ENCODE measurements at regions not wholly inside any gene's neighbourhood (a gene's known extent, or its start where the extent isn't known, plus 50 kb on each side); places are given as distances from the start of the nearest gene placed in this dataset.

- TF ChIP-seq EP300 (IDR thresholded peaks at IDR 0.05) (no peak), POLR2AphosphoS5 (IDR thresholded peaks at IDR 0.05) (no peak)
- TF ChIP-seq, protein P1, sequence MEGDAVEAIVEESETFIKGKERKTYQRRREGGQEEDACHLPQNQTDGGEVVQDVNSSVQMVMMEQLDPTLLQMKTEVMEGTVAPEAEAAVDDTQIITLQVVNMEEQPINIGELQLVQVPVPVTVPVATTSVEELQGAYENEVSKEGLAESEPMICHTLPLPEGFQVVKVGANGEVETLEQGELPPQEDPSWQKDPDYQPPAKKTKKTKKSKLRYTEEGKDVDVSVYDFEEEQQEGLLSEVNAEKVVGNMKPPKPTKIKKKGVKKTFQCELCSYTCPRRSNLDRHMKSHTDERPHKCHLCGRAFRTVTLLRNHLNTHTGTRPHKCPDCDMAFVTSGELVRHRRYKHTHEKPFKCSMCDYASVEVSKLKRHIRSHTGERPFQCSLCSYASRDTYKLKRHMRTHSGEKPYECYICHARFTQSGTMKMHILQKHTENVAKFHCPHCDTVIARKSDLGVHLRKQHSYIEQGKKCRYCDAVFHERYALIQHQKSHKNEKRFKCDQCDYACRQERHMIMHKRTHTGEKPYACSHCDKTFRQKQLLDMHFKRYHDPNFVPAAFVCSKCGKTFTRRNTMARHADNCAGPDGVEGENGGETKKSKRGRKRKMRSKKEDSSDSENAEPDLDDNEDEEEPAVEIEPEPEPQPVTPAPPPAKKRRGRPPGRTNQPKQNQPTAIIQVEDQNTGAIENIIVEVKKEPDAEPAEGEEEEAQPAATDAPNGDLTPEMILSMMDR (IDR thresholded peaks at IDR 0.05), result no peak
Measured at GRCh38 chr22:48218889-48219420, 1456.5 kb downstream of the TBC1D22A start.
